ENCODE measurements at regions not wholly inside any gene's neighbourhood (a gene's known extent, or its start where the extent isn't known, plus 50 kb on each side); places are given as distances from the start of the nearest gene placed in this dataset.

GRCh38 chr1:106964495-106964894 lies 92.0 kb upstream of the PRMT6 start:
- no peak for DNase-seq (ENCODE audit: low spot score)

GRCh38 chr1:106968644-106969043 lies 87.8 kb upstream of the PRMT6 start:
- no peak for DNase-seq (ENCODE audit: low spot score)

- no peak for DNase-seq (ENCODE audit: low spot score)
These were observed 86.7 kb upstream of the PRMT6 start for GRCh38 chr1:106969731-106970130.

- no peak for DNase-seq (ENCODE audit: low spot score)
These were observed 84.4 kb upstream of the PRMT6 start for GRCh38 chr1:106972074-106972473.

- no peak for DNase-seq (ENCODE audit: low spot score)
These were observed 80.5 kb upstream of the PRMT6 start for GRCh38 chr1:106975944-106976343.

- no peak for DNase-seq (ENCODE audit: low spot score)
These were observed 77.8 kb upstream of the PRMT6 start for GRCh38 chr1:106978477-106979322.

- DNase-seq (ENCODE audit: low spot score) = no peak
These were observed 77.1 kb upstream of the PRMT6 start for GRCh38 chr1:106979371-106979770.

GRCh38 chr1:106980121-106980520 lies 76.4 kb upstream of the PRMT6 start:
- DNase-seq (ENCODE audit: low spot score) = no peak

- no peak for DNase-seq (ENCODE audit: low spot score)
These were observed 71.7 kb upstream of the PRMT6 start for GRCh38 chr1:106984801-106985200.

- no peak for DNase-seq (ENCODE audit: low spot score)
These were observed 69.9 kb upstream of the PRMT6 start for GRCh38 chr1:106986603-106987002.

GRCh38 chr1:106995970-106996369 lies 60.5 kb upstream of the PRMT6 start:
- no peak for DNase-seq (ENCODE audit: low spot score)

GRCh38 chr1:106998431-106999002 lies 58.0 kb upstream of the PRMT6 start:
- no peak for DNase-seq (ENCODE audit: low spot score)

- DNase-seq (ENCODE audit: low spot score) = no peak
These were observed 55.6 kb upstream of the PRMT6 start for GRCh38 chr1:107000902-107001301.

GRCh38 chr1:107003972-107004371 lies 52.5 kb upstream of the PRMT6 start:
- DNase-seq (ENCODE audit: low spot score) = no peak

- no peak for DNase-seq (ENCODE audit: low spot score)
These were observed 52.1 kb upstream of the PRMT6 start for GRCh38 chr1:107004421-107004820.

Measured in AG08395 (cell line).